ENCODE measurements at regions not wholly inside any gene's neighbourhood (a gene's known extent, or its start where the extent isn't known, plus 50 kb on each side); places are given as distances from the start of the nearest gene placed in this dataset.
"Not testable (repeated sequence)": the region's sequence is repeated elsewhere in the genome, so short reads cannot be mapped to it uniquely, and the experiment has no call there.

DNA sequence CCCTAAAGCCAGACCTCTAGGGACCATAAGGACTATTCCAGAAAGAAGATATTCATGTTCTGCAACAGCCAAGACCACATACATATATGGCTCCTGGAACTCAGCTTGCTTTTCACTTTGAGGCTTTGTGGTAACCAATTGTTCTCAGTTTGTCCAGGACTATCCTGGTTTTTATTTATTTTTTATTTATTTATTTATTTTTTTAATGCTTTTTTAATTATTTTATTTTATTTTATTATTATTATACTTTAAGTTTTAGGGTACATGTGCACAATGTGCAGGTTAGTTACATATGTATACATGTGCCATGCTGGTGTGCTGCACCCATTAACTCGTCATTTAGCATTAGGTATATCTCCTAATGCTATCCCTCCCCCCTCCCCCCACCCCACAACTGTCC is 201.1 kb downstream of the DIO2 start:
- not testable (repeated sequence) for TF ChIP-seq ZFP30 (CRISPR knock-in tag; IDR thresholded peaks at IDR 0.05); ZNF565 (CRISPR knock-in tag; conservative IDR thresholded peaks at IDR 0.05; ENCODE audit: low read depth); PATZ1 (CRISPR knock-in tag; IDR thresholded peaks at IDR 0.05; ENCODE audit: borderline replicate concordance); PPARA (CRISPR knock-in tag; IDR thresholded peaks at IDR 0.05; ENCODE audit: borderline replicate concordance); ISL1 (CRISPR knock-in tag; IDR thresholded peaks at IDR 0.05); OSR1 (CRISPR knock-in tag; IDR thresholded peaks at IDR 0.05)
